SKM-1 treated with dmso at 0.1 percent for 144 hours (cell line): ENCODE measurements at regions not wholly inside any gene's neighbourhood (a gene's known extent, or its start where the extent isn't known, plus 50 kb on each side); places are given as distances from the start of the nearest gene placed in this dataset.
"Not testable (repeated sequence)": the region's sequence is repeated elsewhere in the genome, so short reads cannot be mapped to it uniquely, and the experiment has no call there.

ENCODE experiments used
- DNase-seq: peaks from one replicate; lab custom pipeline; 2025; ENCODE audit not compliant: unreplicated experiment; lab: John Stamatoyannopoulos, UW

DNA sequence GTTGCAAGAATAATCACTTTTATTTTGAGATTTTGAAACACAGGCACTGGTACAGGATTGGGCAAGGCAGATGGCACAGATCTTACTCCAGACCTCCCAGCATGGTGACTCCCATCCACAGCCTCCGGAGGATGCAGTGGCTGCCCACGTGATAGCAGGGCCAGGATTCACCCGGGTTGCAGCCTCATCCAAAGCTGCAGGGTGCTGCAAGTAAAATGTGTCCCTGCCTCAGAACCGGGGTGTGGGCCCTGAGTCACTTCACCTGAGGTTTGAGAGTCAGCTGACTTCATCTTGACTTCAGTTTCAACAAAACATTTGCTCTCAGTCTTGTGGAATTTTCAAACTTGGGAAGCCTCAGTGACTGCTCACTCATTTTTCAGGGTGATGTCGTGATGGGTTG is 201.9 kb downstream of the FGF9 start:
- no peak for DNase-seq

DNA sequence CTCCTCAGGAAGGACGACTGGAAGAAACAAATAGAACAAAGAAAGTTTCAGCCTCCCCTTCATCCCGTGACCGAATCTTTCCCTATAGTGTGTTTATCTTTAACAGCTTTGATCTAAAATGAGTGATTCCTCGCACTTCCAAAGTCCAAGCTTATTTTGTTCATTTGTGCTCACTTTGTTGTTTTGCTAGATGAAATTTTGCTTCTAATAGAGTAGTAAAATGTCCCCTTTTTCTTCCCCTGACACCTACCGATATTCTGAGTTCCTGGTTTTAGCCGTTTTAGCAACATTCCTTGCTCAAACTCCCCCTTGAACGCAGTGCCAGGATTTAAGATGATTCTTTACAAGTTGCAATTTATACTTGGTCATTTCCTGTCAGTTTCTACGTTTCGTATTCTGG is 204.2 kb downstream of the FGF9 start:
- DNase-seq, result no peak

DNA sequence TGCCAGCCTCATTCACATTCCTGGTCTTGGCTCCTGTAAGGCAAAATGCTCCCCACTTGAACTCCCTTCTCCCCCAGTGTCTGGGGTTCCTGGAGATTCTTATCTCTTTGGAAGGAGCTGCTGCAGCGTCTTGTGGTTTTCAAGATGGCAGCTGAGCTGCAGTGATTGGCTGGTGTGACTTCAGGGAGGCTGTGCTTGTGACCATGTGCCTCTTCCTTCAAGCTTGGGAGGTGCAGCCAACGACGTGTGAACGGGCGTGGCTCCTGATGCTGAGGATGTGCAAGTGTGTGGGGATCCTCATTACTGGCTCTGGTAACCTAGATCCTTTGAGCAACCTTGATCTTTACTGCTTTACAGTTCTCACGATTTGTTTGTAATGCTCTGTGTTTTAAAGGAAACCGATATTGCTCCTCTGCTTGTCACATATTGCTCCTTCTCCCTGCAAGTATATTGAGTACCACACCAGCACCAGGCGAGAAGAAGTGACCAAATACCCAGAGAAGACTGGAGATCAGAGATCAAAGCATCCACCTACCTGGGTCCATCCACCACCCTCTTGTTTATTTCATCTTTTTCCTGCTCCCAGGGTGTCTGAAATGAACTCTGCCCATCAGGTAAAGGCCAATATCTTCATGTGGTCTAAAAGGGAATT is 208.5 kb downstream of the FGF9 start:
- no peak for DNase-seq

DNA sequence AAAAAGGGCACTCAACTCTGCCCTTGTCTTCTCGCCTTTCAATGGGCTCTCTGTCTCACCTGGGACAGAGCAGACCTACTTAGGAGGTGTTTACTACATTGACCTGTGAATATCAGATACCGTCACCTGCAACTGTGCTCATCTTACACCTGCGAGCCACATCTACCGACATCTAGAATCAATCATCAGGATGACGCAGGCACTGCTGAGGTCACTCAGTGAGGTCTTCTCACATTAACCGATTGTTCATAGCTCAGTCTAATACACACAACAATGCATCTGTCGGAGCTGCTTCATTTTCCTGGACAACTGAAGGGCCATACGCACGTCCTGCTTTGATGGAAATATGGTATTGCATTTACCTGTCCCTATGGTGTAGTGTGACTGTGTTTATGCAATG is 211.9 kb downstream of the FGF9 start:
- no peak for DNase-seq

DNA sequence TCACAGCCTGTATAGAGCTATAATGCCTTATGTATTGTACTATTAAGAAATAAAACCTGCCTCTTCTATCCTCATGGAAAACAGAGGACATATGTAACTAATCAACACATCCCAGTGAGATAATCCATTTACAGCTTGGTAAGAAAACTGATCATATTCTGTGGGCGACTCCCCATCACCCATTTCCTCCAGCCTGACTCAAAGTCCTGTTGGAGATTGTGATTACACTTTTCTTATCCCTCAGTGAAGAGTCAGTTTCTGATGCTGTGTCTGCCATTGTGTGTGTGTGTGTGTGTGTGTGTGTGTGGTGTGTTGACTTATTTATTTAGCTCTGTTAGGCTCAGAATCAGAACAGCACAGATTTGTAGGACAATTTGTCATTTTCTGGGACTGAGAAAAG is 212.8 kb downstream of the FGF9 start:
- no peak for DNase-seq

DNA sequence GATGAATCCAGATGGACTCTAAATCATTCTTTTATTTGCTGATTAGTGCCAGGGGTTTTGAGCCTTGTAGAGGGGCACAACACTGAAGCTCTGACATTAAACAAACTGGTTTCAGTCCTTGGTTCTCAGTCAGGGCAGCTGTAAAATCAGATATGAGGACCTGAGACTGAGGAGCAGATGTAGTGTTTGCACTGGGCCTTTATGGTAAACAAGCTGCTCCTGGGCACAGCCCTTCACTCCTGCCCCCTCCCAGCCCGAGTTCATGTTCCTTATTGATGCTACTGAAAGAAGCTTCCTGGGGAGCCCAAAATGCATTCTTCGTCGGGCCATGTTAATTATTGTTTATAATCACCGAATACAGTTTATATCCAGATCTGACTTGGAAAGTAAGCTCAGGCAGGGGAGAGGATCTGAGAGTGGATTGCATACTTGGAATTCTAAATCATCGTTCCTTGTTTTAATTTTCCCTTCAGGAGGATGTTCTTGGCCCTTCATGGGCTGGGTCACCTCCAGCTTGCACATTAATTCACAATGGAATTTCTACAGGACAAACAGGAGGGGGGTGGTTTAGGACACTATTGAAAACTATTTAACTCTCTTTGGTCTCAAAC is 213.5 kb downstream of the FGF9 start:
- no peak for DNase-seq

DNA sequence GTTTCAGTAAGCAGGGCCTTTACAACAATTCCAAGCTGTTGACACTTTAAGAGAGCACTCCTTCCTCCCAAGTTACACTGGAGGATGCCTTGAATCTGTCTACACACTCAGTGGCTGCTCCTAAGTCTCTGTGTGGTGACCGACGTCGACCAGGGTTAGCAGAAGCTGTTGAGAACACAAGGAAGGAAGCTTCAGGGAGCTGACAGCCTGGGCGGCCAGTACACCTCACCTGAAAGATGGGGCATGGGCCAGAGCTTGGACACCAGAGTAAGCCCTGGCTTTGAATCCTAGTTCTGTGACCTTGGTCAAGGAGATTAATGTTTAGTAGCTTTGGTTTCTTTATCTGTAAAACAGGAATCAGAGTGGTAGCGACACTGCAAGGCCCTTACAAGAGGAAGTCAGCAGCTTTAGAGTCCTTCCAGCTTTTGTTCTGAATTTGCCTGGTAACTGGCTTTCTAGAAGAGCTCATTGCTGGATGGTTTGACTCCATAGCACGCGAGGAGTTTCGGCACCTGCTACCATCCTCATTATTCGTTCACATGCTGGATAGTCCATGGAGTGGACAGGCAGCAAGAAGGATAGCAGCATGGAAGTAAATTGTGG is 214.2 kb downstream of the FGF9 start:
- no peak for DNase-seq

DNA sequence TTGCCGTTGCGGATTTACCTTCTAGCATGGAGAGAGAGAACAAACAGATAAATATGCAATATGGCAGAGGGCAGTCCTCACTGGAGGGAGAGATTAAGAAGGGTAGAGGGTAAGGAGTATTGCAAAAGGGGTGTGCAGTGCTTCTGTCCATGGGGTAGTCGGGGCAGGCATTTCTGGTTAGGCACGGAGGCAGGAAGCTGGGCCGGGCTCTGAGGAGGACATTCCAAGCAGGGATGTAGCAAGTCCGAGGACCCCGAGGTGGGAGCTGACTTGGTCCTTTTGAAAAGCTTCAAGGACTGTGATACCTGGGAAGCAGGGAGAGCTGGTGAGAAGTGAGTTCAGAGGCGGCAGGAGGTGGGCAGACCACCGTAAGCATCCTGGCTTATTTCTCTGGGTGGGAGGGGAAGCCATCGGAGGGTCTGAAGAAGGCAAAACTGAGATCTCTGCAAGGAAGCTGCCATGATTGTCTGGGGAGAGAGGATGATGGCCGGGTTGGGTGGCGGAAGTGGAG is 214.9 kb downstream of the FGF9 start:
- DNase-seq, result no peak

DNA sequence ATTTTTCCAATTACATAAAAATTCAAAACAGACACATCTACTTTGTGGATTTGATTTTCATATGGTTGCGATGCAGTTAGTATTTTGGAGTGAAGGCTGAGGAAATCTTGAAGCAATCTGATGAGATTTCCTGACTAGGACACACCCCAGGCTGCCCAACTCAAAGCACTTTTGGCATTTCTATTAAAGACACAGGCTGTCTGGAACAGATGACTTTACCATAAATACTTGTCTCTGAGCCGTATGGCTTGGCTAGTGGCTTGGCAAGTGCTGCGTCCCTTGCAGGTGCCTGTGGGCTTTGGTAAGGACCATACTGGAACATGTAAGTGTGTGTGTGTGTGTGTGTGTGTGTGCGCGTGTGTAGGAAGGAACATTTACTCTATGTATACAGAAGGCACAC is 218.8 kb downstream of the FGF9 start:
- DNase-seq, result no peak

DNA sequence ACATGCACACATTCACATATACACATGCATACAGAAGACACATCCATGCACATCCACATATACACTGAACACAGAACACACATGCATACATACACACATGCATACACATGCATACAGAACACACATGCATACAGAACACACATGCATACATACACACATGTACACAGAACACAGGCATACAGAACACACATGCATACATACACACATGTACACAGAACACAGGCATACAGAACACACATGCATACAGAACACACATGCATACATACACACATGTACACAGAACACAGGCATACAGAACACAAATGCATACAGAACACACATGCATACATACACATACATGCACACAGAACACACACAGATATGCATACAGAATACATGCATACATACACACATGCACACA is 219.3 kb downstream of the FGF9 start:
- not testable (repeated sequence) for DNase-seq

DNA sequence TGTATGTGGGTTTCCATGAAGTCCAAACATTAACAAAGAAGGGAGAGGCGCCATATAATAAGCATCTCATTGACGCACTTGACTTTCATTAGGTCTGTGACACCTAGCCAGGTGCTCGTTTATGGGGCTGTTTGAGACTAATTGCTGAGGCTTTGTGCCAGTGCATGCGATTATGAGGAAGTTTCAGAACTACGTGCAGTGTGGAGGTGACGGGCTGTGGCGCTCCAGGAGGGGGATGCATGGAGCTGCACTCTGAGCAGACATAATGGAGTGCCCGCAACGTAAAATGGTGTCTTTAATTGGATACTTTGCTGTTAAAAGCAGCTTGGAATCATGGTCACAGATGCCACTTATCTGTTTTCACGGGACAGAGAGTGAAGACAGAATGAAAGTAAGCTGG is 223.2 kb downstream of the FGF9 start:
- no peak for DNase-seq

DNA sequence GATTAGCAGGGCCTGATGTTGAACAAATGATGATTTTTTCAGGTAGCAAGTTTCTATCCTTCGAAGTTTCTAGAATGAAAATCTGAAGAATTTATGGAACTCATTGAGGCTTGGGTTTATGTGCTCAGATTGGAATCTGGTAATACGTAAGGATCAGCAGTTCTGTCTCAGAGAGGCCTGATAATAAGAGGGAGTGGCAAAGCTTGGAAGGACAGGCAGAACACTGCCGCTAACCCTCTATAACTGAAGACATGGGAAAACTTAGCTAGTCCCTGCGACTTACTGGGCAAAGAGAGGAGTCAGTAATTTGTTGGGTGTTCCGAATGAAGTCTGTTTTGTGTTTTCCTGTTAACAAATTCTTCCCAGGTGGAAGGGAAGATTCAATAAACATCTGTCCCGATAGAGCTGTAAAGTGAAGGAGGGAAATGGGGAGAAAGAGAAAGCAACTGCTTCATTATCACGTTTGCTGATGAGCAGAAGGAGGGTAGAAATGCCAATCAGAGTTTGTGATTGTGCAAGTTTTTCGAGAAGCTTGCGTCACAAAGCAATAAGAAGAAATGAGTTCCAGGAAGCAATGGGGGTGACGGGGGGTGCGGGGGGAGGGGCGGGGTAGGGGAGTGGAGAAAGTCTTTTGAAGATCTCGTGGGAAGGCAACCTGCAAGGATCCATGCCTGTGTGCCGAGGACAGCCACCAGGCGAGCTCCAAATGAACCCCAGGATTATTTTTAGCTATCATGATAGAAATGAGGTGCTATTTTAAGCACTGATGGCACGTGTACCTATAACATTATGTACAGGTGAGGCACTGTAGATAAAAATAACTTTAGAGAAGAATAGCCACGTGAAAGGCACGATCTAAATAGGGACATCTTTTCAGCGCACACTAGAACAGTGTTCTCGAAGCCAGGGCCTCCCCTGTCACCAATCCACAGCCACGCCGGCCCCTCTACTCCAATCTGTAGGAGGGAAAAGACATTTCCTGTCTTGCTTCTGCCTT is 224.1 kb downstream of the FGF9 start:
- DNase-seq, result no peak

DNA sequence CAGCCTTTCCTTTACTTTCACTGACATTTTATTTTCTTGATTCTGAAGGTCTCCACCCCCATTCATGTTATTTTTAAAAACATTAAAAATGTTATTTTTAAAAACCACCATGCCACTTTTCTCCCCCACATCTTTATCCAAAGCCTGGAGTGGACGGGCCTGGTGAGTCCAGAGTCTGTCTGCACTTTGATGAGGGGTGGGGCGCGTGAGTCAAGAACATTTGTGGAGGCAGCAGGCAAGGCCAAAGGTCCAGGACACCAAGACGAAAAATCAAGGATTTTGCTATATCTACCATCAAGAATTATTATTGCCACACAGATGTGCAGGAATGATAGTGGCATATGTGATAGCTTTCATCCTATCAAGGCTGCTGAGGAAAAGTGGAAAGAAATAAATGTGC is 224.9 kb downstream of the FGF9 start:
- DNase-seq, result no peak

DNA sequence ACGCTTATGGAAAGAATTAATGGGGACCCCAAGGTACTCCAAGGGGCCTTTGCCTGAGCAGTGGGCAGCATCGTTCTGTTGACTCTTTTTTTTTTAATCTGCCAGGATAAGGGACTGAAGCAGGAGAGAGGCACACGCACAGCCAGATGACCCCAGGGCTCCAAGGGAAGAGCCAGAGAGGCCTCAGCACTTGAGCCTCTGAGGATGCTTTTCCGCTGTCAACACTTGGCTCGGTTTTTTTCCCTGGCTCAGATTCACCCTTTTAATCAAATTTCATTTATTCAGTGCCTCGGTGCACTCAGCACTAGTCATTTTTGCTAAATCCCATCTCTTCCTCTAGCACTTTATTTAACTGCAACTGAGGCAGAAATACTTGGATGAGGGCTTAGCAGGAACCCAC is 226.3 kb downstream of the FGF9 start:
- no peak for DNase-seq

DNA sequence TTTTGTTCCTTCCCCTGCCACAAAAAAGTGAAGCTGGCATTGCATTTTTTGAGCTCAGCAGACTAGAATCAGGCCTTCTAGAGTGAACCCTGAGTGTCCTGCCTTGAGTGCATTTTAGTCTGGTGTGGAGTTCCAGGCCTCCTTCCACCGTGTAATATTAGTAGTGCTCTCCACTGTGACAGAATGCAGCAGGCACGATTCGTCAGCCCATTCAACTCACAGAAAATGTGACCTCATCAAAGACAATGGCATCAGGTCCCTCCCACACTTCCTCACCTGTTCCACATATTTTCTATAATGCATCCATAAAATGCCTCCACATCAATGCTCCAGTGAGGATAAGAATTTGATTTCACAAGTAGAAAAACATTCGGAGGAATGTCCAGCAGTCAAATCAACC is 227.6 kb downstream of the FGF9 start:
- DNase-seq, result no peak

DNA sequence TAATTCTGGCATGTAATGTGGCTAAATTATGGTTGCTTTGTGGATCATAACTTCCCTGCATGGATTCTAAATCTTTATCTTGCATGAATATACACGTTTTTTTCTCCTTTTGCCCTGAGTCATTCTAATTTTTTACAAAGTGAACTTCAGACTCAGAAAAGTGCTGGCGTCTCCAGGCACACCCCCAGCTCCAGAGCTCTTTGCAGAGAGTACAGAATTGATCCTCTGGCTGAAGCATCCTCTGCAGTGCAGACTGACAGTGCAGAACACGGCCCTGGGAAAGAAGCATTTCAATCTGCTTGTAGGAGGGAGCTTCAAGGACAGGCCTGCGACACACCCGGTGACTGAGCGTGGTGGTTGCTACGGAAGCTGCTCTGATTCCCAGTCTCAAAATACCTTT is 228.1 kb downstream of the FGF9 start:
- DNase-seq, result no peak

DNA sequence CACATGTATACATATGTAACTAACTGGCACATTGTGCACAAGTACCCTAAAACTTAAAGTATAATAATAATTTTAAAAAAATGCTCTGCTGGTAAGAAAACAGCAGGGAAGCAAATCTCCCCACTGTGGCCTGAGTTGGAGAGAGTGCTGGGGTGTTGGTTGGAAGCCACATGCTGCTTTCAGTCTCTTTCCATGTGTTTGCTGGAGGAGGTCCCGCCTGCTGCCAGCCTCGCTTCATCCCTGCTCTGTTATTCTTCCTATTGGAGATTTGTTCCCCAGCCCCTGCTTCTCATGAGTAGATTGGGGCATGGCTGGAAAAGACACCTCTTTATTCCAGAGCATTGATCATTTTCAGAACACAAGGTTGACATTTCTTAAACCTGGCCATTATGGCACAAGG is 230.5 kb downstream of the FGF9 start:
- no peak for DNase-seq

DNA sequence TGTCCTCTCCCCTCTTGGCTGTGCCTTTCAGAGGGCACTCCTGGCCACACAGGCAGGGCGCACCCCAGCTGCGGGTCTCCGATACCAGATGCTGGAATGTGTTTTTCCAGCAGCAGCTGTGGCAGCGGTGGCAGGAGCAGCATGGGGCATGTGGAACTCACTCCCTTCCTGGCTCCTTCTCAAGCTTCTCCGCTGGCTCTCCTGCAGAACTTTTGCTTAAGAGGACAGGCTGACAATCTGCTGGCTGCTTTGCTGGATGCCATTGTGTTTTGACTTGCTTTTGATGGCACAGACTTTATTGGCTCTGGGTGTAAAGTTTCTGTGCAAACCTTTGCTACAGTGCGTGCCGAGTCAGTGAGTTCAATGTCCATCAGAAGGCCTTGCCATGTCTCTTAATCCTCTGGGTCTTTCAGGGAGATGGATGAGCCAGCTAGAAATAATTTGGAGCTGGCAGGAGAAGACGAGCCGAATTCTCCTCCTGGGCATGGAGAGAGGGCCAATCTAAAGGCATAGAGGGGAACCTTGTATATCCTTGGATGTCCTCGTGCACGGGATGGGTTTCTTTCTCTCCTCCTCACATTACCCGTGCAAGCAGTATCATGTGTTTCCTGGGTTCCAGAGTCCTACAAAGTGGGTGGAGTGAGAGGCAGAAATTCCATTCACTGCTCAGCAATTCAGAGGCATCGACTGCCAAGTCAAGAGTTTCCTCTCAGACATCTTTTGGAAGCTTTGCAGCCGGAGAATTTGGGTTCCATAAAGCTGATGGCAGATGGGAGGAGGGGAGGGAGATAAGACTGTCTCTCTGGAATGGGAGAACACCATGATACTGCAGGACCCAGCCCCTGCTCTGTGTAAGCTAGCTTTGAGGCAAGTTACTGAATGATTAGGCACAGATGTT is 231.2 kb downstream of the FGF9 start:
- no peak for DNase-seq

DNA sequence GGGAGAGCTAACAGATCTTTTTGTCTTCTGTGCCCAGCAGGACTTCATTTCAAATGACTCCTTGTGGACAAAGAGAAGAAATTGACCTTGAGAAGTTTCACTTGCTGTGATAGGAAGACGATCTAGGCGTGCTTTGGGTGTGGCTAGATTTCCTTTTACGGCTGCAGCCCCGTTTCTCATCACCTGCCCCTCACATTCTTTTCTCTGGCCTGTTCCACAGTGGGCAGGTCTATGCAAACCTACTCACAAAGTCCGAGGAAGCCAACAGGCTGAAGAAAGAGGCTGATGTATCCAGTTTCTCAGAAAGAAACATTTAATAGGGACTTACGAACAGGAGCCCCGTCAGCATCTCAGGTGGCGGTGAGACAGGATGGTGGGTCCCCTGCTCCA is 231.8 kb downstream of the FGF9 start:
- DNase-seq, result no peak

DNA sequence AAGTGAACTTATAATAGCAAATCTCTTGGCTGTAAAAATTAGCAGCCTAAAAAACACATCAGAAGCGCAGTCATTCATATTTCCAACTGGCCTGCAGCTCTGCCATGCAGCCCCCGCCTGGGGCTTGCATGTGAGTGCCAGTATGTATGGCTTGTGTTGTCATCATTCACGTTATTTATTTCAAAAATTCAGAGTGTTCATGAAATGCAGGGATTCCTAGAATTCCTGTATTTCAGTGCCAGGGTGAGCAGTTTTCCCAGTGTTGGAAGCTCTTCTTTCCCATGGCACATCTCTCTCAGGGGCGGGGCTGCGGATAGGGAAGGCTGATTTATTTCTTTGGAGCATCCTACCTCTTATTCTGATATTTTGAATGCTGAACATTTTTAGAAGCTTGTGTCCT is 234.6 kb downstream of the FGF9 start:
- no peak for DNase-seq
